C4-2B (cell line): ENCODE measurements at regions not wholly inside any gene's neighbourhood (a gene's known extent, or its start where the extent isn't known, plus 50 kb on each side); places are given as distances from the start of the nearest gene placed in this dataset.
"Not testable (repeated sequence)": the region's sequence is repeated elsewhere in the genome, so short reads cannot be mapped to it uniquely, and the experiment has no call there.

ENCODE experiments used
- H3K27ac ChIP-seq: fragments of 450-650 bp; 2 replicates; pipeline ENCODE4 v1.5.1; 2017
- CTCF ChIP-seq: fragments of 450-650 bp; conservative IDR thresholded peaks from 2 replicates; pipeline ENCODE4 v1.5.1; 2017; ENCODE audit warnings: mild to moderate bottlenecking
- ZFX ChIP-seq: fragments of 450-650 bp; IDR thresholded peaks from 2 replicates; pipeline ENCODE4 v1.6.1; 2017

GRCh38 chr7:16271990-16272665, 149.2 kb downstream of the CRPPA start:
- no peak for TF ChIP-seq ZFX
- no peak for TF ChIP-seq CTCF
- H3K27ac ChIP-seq: no peak overlapping the region

DNA sequence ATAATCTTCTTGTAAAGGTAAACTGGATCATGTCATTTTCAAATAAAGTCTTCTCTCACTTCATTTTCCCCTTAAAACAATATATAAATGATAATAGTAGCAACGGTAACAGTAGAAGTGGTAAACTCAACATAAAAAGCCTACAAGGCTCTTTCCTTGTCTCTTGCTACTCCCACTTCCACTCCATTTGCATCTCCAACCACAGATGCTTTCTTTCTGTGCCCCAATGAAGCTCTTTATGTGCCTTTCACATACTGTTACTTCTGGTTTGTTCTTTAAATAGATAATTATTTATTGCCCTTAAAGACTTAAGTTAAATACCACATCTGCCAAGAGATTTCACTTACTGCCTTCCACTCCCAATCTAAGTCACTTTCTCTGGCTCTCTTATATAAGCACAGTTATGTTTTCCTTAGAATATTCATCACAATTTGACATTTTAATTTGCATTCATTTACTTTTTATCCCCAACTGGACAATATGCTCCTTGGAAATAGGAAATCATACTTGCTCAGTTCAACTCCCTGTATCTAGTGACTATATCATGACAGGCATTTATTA, 149.9 kb downstream of the CRPPA start:
- no peak for TF ChIP-seq CTCF
- no peak for TF ChIP-seq ZFX
- H3K27ac ChIP-seq: no peak overlapping the region

GRCh38 chr7:16270844-16271243, 150.5 kb downstream of the CRPPA start:
- no peak overlapping the region for H3K27ac ChIP-seq

GRCh38 chr7:16268821-16269768, 152.2 kb downstream of the CRPPA start:
- no peak for TF ChIP-seq ZFX
- no peak overlapping the region for H3K27ac ChIP-seq

More at GRCh38 chr7:16270844-16271243, 150.5 kb downstream of the CRPPA start:
- TF ChIP-seq ZFX (no peak), CTCF (no peak)

GRCh38 chr7:16267953-16268820, 153.2 kb downstream of the CRPPA start:
- TF ChIP-seq ZFX: no peak
- TF ChIP-seq CTCF: no peak
- H3K27ac ChIP-seq: no peak overlapping the region

GRCh38 chr7:16266877-16267276, 154.5 kb downstream of the CRPPA start:
- TF ChIP-seq ZFX (no peak), CTCF (no peak)
- H3K27ac ChIP-seq: no peak overlapping the region

DNA sequence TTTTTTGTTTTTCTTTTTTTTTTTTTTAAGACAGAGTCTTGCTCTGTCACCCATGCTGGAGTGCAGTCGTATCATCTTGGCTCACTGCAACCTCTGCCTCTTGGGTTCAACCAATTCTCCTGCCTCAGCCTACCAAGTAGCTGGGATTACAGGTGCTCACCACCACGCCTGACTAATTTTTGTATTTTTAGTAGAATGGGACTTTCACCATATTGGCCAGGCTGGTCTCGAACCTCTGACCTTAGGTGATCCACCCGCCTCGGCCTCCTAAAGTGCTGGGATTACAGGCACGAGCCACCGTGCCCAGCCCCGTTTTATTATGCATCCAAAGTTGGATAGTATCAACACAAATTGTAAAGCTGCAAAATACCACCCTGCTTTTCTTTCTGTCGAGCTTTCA, 154.9 kb downstream of the CRPPA start:
- not testable (repeated sequence) for H3K27ac ChIP-seq
